Upper lobe of right lung (tissue), 1 donor: ENCODE measurements at regions not wholly inside any gene's neighbourhood (a gene's known extent, or its start where the extent isn't known, plus 50 kb on each side); places are given as distances from the start of the nearest gene placed in this dataset.

Experiments used
- ATAC-seq: fragments of 200-7000 bp; cut with Tn5 transposase; one replicate; pipeline ENCODE4 v1.9.1; 2020; ENCODE audit warnings: mild to moderate bottlenecking, moderate library complexity
- DNase-seq: peaks from one replicate; pipeline ENCODE4 v3.0.0-alpha.2; 2020
- H3K27ac ChIP-seq: fragments of 200-600 bp; one replicate; pipeline ENCODE4 v1.8.0; 2022
- H3K27me3 ChIP-seq: fragments of 200-600 bp; one replicate; pipeline ENCODE4 v1.8.0; 2022; ENCODE audit warnings: mild to moderate bottlenecking
- H3K36me3 ChIP-seq: fragments of 200-600 bp; one replicate; pipeline ENCODE4 v1.8.0; 2022
- H3K4me1 ChIP-seq: fragments of 200-600 bp; one replicate; pipeline ENCODE4 v1.8.0; 2022
- H3K4me3 ChIP-seq: fragments of 200-600 bp; one replicate; pipeline ENCODE4 v1.8.0; 2022; ENCODE audit warnings: mild to moderate bottlenecking
- H3K9me3 ChIP-seq: fragments of 200-600 bp; one replicate; pipeline ENCODE4 v1.8.0; 2022
- CTCF ChIP-seq: fragments of 200-600 bp; IDR thresholded peaks from one replicate; pipeline ENCODE4 v1.8.0; 2022; ENCODE audit warnings: antibody characterized with exemption
- intact Hi-C: fragments of 100-400 bp; cut with DNase I; formaldehyde crosslinking; loops from one replicate; pipeline ENCODE4 v1.11.0; 2022
- donor health status: DM: no; HTN: yes; CAD: no; lungs with severe emphysema.

GRCh38 chr21:34018910-34019309 is 54.5 kb upstream of the MRPS6 start:
- Histone ChIP-seq H3K27me3 (no peaks in the 10 kb centered on the region), H3K9me3 (peaks cover 4% of the 10 kb centered on the region), H3K36me3 (no peaks in the 10 kb centered on the region), H3K4me1 (peaks cover 22% of the 10 kb centered on the region), H3K4me3 (no peak overlapping the region), H3K27ac (no peak overlapping the region)
- intact Hi-C loops, result no loop called here
- no peak for TF ChIP-seq CTCF
- no peak for ATAC-seq
- DNase-seq, result no peak

GRCh38 chr21:34018185-34018584 is 55.2 kb upstream of the MRPS6 start:
- Histone ChIP-seq H3K27ac (no peak overlapping the region), H3K4me3 (no peak overlapping the region), H3K9me3 (peaks cover 4% of the 10 kb centered on the region), H3K27me3 (no peaks in the 10 kb centered on the region), H3K4me1 (peaks cover 18% of the 10 kb centered on the region), H3K36me3 (no peaks in the 10 kb centered on the region)
- intact Hi-C loops, result no loop called here
- TF ChIP-seq CTCF, result no peak
- no peak for DNase-seq
- ATAC-seq, result no peak

- ATAC-seq, result no peak
- H3K4me3 ChIP-seq, result no peak overlapping the region
These were observed 56.1 kb upstream of the MRPS6 start for GRCh38 chr21:34017039-34017961.

GRCh38 chr21:34012640-34013039 is 60.7 kb upstream of the MRPS6 start:
- TF ChIP-seq CTCF, result no peak
- DNase-seq (no peak), ATAC-seq (no peak)
- Histone ChIP-seq H3K27me3 (no peaks in the 10 kb centered on the region), H3K4me1 (no peaks in the 10 kb centered on the region), H3K36me3 (no peaks in the 10 kb centered on the region), H3K4me3 (no peak overlapping the region), H3K9me3 (peaks cover 6% of the 10 kb centered on the region), H3K27ac (no peak overlapping the region)
- intact Hi-C loops, result no loop called here

More at GRCh38 chr21:34017039-34017961, 56.1 kb upstream of the MRPS6 start:
- TF ChIP-seq CTCF, result no peak
- H3K27ac ChIP-seq, result no peak overlapping the region
- peaks cover 9% of the 10 kb centered on the region for H3K4me1 ChIP-seq
- H3K9me3 ChIP-seq, result peaks cover 4% of the 10 kb centered on the region
- intact Hi-C loops, result no loop called here
- no peaks in the 10 kb centered on the region for H3K36me3 ChIP-seq
- no peak for DNase-seq
- H3K27me3 ChIP-seq, result no peaks in the 10 kb centered on the region

- no peak for TF ChIP-seq CTCF
- Histone ChIP-seq H3K9me3 (peaks cover 6% of the 10 kb centered on the region), H3K36me3 (no peaks in the 10 kb centered on the region), H3K27me3 (no peaks in the 10 kb centered on the region), H3K4me3 (no peak overlapping the region), H3K4me1 (no peaks in the 10 kb centered on the region), H3K27ac (no peak overlapping the region)
- no peak for DNase-seq
- no peak for ATAC-seq
- intact Hi-C loops, result no loop called here
These were observed 61.7 kb upstream of the MRPS6 start for GRCh38 chr21:34011660-34012059.
